Liver (tissue), 8 donors: ENCODE measurements at regions not wholly inside any gene's neighbourhood (a gene's known extent, or its start where the extent isn't known, plus 50 kb on each side); places are given as distances from the start of the nearest gene placed in this dataset.

ENCODE experiments used
- DNase-seq: peaks from one replicate; pipeline ENCODE4 v3.0.0-alpha.2; 2017; ENCODE audit warnings: low spot score
- H3K27ac ChIP-seq, 2 donors: one replicate each; pipeline ENCODE4 v1.7.0; 2013; ENCODE audit warnings: inconsistent platforms in 2 of 2, low read length in 2 of 2, control low read depth in 1 of 2, low read depth in 1 of 2, mild to moderate bottlenecking in 1 of 2
- H3K27me3 ChIP-seq, 4 donors: one replicate each; pipeline versions ENCODE4 v1.6.1 to v1.7.0; 2013; ENCODE audit warnings: low read length in 3 of 4, inconsistent platforms in 1 of 4, mild to moderate bottlenecking in 1 of 4, moderate library complexity in 1 of 4; ENCODE audit not compliant: control insufficient read depth in 4 of 4, insufficient read depth in 4 of 4
- H3K36me3 ChIP-seq, 4 donors: one replicate each; pipeline versions ENCODE4 v1.6.1 to v1.7.0; 2013; ENCODE audit warnings: low read length in 3 of 4, mild to moderate bottlenecking in 3 of 4, low read depth in 1 of 4, moderate library complexity in 1 of 4; ENCODE audit not compliant: control insufficient read depth in 4 of 4, insufficient read depth in 3 of 4
- H3K4me1 ChIP-seq, 4 donors: one replicate each; pipeline versions ENCODE4 v1.6.1 to v1.7.0; 2013; ENCODE audit warnings: low read length in 3 of 4, mild to moderate bottlenecking in 3 of 4, moderate library complexity in 1 of 4; ENCODE audit not compliant: control insufficient read depth in 4 of 4, insufficient read depth in 4 of 4
- H3K4me3 ChIP-seq, 3 donors: one replicate each; pipeline versions ENCODE4 v1.6.1 to v1.7.0; 2013; ENCODE audit warnings: low read length in 3 of 3, control low read depth in 1 of 3, low read depth in 1 of 3, mild to moderate bottlenecking in 1 of 3
- H3K9ac ChIP-seq, 2 donors: one replicate each; pipeline ENCODE4 v1.7.0; 2013; ENCODE audit warnings: low read length in 2 of 2, mild to moderate bottlenecking in 2 of 2, moderate library complexity in 2 of 2, control low read depth in 1 of 2, low read depth in 1 of 2
- H3K9me3 ChIP-seq, 4 donors: one replicate each; pipeline versions ENCODE4 v1.6.1 to v1.7.0; 2013; ENCODE audit warnings: low read length in 3 of 4; ENCODE audit not compliant: control insufficient read depth in 4 of 4
- ATF3 ChIP-seq: IDR thresholded peaks from 2 replicates; pipeline ENCODE4 v1.6.1; 2016; ENCODE audit warnings: antibody characterized with exemption
- CTCF ChIP-seq: fragments of 150-350 bp; IDR thresholded peaks from 2 replicates; pipeline ENCODE4 v1.5.1; 2017; ENCODE audit warnings: improper control_type of control experiment, low read depth, low read length; ENCODE audit not compliant: missing input control
- EGR1 ChIP-seq, 2 donors: IDR thresholded peaks; 2 replicates each; pipeline ENCODE4 v1.6.1; 2016 to 2018; ENCODE audit warnings: antibody characterized with exemption in 2 of 2, low read depth in 2 of 2
- FOXA2 ChIP-seq: IDR thresholded peaks from 2 replicates; pipeline ENCODE4 v1.6.1; 2016; ENCODE audit warnings: antibody characterized with exemption
- GABPA ChIP-seq, 2 donors: IDR thresholded peaks in 1 of 2; conservative IDR thresholded peaks in 1 of 2; 2 replicates each; pipeline ENCODE4 v1.6.1; 2016; ENCODE audit warnings: antibody characterized with exemption in 2 of 2, mild to moderate bottlenecking in 1 of 2, moderate library complexity in 1 of 2
- HNF4A ChIP-seq, 2 donors: conservative IDR thresholded peaks; 2 replicates each; pipeline ENCODE4 v1.6.1; 2016; ENCODE audit warnings: antibody characterized with exemption in 2 of 2, mild to moderate bottlenecking in 2 of 2
- HNF4G ChIP-seq: IDR thresholded peaks from 2 replicates; pipeline ENCODE4 v1.6.1; 2016; ENCODE audit warnings: antibody characterized with exemption
- MAX ChIP-seq: IDR thresholded peaks from 2 replicates; pipeline ENCODE4 v1.6.1; 2016; ENCODE audit warnings: antibody characterized with exemption
- SP1 ChIP-seq: IDR thresholded peaks from 2 replicates; pipeline ENCODE4 v1.6.1; 2018; ENCODE audit warnings: antibody characterized with exemption, mild to moderate bottlenecking
- TAF1 ChIP-seq: conservative IDR thresholded peaks from 2 replicates; pipeline ENCODE4 v1.6.1; 2016; ENCODE audit warnings: antibody characterized with exemption, mild to moderate bottlenecking
- YY1 ChIP-seq: IDR thresholded peaks from 2 replicates; pipeline ENCODE4 v1.6.1; 2016; ENCODE audit warnings: antibody characterized with exemption, mild to moderate bottlenecking
- ZBTB33 ChIP-seq: IDR thresholded peaks from 2 replicates; pipeline ENCODE4 v1.6.1; 2016; ENCODE audit warnings: antibody characterized with exemption
- WGBS: extraction: QIAGEN DNeasy Blood & Tissue Kit; methylation state at CpG from one replicate; pipeline ENCODE4 v1.1.7; 2013; 5-methylcytosine and 5-hydroxymethylcytosine counted together
- donor health status: healthy.
- donor health status: healthy.
- donor health status: healthy.
- donor health status: healthy.
- donor health status: healthy.

GRCh38 chr18:53715243-53715853 is 509.1 kb downstream of the MBD2 start:
- 58% methylated on average over 3 of the region's 3 CpGs for WGBS
- Histone ChIP-seq H3K36me3 (no peaks in the 10 kb centered on the region), H3K27ac (no peak overlapping the region), H3K4me1 (no peaks in the 10 kb centered on the region), H3K9me3 (no peaks in the 10 kb centered on the region), H3K9ac (no peak overlapping the region), H3K4me3 (no peak overlapping the region), H3K27me3 (peaks cover 0 to 2% (median 0%) of the 10 kb centered on the region in 4 donors)
- TF ChIP-seq EGR1 (IDR thresholded peaks at IDR 0.05; ENCODE audit: low read depth in 2 of 2) (no peak), ZBTB33 (no peak), ATF3 (no peak), TAF1 (no peak), SP1 (no peak)
- no peak for DNase-seq

- H3K4me3 ChIP-seq = no peak overlapping the region
- H3K36me3 ChIP-seq = no peaks in the 10 kb centered on the region
- 81% methylated on average over 2 of the region's 2 CpGs for WGBS
Measured at GRCh38 chr18:53710080-53710479, 514.4 kb downstream of the MBD2 start.

More at GRCh38 chr18:53710080-53710479, 514.4 kb downstream of the MBD2 start:
- DNase-seq = no peak
- H3K27me3 ChIP-seq = peaks cover 0 to 2% (median 0%) of the 10 kb centered on the region in 4 donors
- H3K4me1 ChIP-seq = no peaks in the 10 kb centered on the region
- no peak for TF ChIP-seq TAF1
- TF ChIP-seq EGR1 (IDR thresholded peaks at IDR 0.05; ENCODE audit: low read depth in 2 of 2) = no peak
- no peak for TF ChIP-seq MAX
- TF ChIP-seq ZBTB33 = no peak
- no peak for TF ChIP-seq HNF4A (conservative IDR thresholded peaks at IDR 0.05)
- TF ChIP-seq FOXA2 = no peak
- TF ChIP-seq HNF4G = no peak
- TF ChIP-seq YY1 = no peak
- TF ChIP-seq CTCF = no peak
- TF ChIP-seq GABPA (IDR thresholded peaks at IDR 0.05 in 1 of 2, conservative IDR thresholded peaks at IDR 0.05 in 1 of 2) = no peak
- no peak for TF ChIP-seq SP1
- H3K9me3 ChIP-seq = peaks cover 0 to 3% (median 0%) of the 10 kb centered on the region in 4 donors
- no peak overlapping the region for H3K9ac ChIP-seq
- H3K27ac ChIP-seq = no peak overlapping the region
